Left lung (tissue), 4 donors: ENCODE measurements at regions not wholly inside any gene's neighbourhood (a gene's known extent, or its start where the extent isn't known, plus 50 kb on each side); places are given as distances from the start of the nearest gene placed in this dataset.

ENCODE experiments used
- ATAC-seq: fragments of 200-7000 bp; cut with Tn5 transposase; one replicate; pipeline ENCODE4 v1.9.1; 2020; ENCODE audit warnings: moderate library complexity
- DNase-seq, 4 donors: peaks; one replicate each; pipeline ENCODE4 v3.0.0-alpha.2; 2013 to 2020
- H3K27ac ChIP-seq, 2 donors: fragments of 200-600 bp; sonication (generic) in 1 of 2; one replicate each; pipeline versions ENCODE4 v1.5.0 to v1.8.0; 2020 to 2021
- H3K27me3 ChIP-seq, 2 donors: fragments of 200-600 bp; sonication (generic) in 1 of 2; one replicate each; pipeline versions ENCODE4 v1.5.0 to v1.8.0; 2020 to 2021
- H3K36me3 ChIP-seq, 2 donors: fragments of 200-600 bp; sonication (generic) in 1 of 2; one replicate each; pipeline versions ENCODE4 v1.5.0 to v1.8.0; 2020 to 2021
- H3K4me1 ChIP-seq, 2 donors: fragments of 200-600 bp; one replicate each; pipeline ENCODE4 v1.8.0; 2021
- H3K4me3 ChIP-seq, 2 donors: fragments of 200-600 bp; sonication (generic) in 1 of 2; one replicate each; pipeline versions ENCODE4 v1.5.0 to v1.8.0; 2020 to 2021; ENCODE audit warnings: mild to moderate bottlenecking in 1 of 2
- H3K9me3 ChIP-seq, 2 donors: fragments of 200-600 bp; sonication (generic) in 1 of 2; one replicate each; pipeline versions ENCODE4 v1.5.0 to v1.8.0; 2020 to 2021
- CTCF ChIP-seq, 2 donors: fragments of 200-600 bp; sonication (generic) in 1 of 2; IDR thresholded peaks; one replicate each; pipeline versions ENCODE4 v1.5.0 to v1.8.0; 2021; ENCODE audit warnings: antibody characterized with exemption in 2 of 2
- intact Hi-C, 2 donors: fragments of 100-400 bp; cut with DNase I; formaldehyde crosslinking; loops; one replicate each; pipeline versions ENCODE4 v1.11.2 to v1.14.2; 2022
- donor health status: DM: no; HTN: yes; CAD: no.
- donor health status: DM: no; HTN: no; CAD: no.

GRCh38 chr1:4939266-4939665, 284.9 kb downstream of the AJAP1 start:
- ATAC-seq (no peak), DNase-seq (no peak)
- Histone ChIP-seq H3K9me3 (peaks cover 0 to 8% of the 10 kb centered on the region in 2 donors), H3K27ac (no peak overlapping the region), H3K4me3 (no peak overlapping the region), H3K27me3 (no peaks in the 10 kb centered on the region), H3K36me3 (no peaks in the 10 kb centered on the region), H3K4me1 (no peaks in the 10 kb centered on the region)
- intact Hi-C loops: no loop called here
- no peak for TF ChIP-seq CTCF (IDR thresholded peaks at IDR 0.05)

- no peak for TF ChIP-seq CTCF (IDR thresholded peaks at IDR 0.05)
- intact Hi-C loops: no loop called here
- Histone ChIP-seq H3K4me1 (no peaks in the 10 kb centered on the region), H3K27me3 (no peaks in the 10 kb centered on the region), H3K36me3 (no peaks in the 10 kb centered on the region), H3K4me3 (no peak overlapping the region), H3K9me3 (peaks cover 0 to 8% of the 10 kb centered on the region in 2 donors), H3K27ac (no peak overlapping the region)
- DNase-seq (no peak), ATAC-seq (no peak)
Measured at GRCh38 chr1:4937876-4938534, 283.6 kb downstream of the AJAP1 start.

- TF ChIP-seq CTCF (IDR thresholded peaks at IDR 0.05): no peak
- H3K4me3 ChIP-seq: no peak overlapping the region
- no peaks in the 10 kb centered on the region for H3K27me3 ChIP-seq
- DNase-seq (no peak), ATAC-seq (no peak)
- intact Hi-C loops: no loop called here
- no peak overlapping the region for H3K27ac ChIP-seq
- H3K36me3 ChIP-seq: no peaks in the 10 kb centered on the region
- H3K4me1 ChIP-seq: no peaks in the 10 kb centered on the region
- peaks cover 0 to 8% of the 10 kb centered on the region in 2 donors for H3K9me3 ChIP-seq
Measured at GRCh38 chr1:4935807-4936206, 281.4 kb downstream of the AJAP1 start.

- H3K36me3 ChIP-seq: no peaks in the 10 kb centered on the region
- H3K9me3 ChIP-seq: no peaks in the 10 kb centered on the region
- H3K27me3 ChIP-seq: no peaks in the 10 kb centered on the region
- H3K27ac ChIP-seq: no peak overlapping the region
- H3K4me1 ChIP-seq: no peaks in the 10 kb centered on the region
- ATAC-seq (no peak), DNase-seq (no peak)
- no peak for TF ChIP-seq CTCF (IDR thresholded peaks at IDR 0.05)
- intact Hi-C loops: no loop called here
- H3K4me3 ChIP-seq: no peak overlapping the region
Measured at GRCh38 chr1:4933232-4933631, 278.8 kb downstream of the AJAP1 start.

GRCh38 chr1:4932311-4933030, 278.1 kb downstream of the AJAP1 start:
- no peak for TF ChIP-seq CTCF (IDR thresholded peaks at IDR 0.05)
- Histone ChIP-seq H3K4me3 (no peak overlapping the region), H3K4me1 (no peaks in the 10 kb centered on the region), H3K27me3 (no peaks in the 10 kb centered on the region), H3K36me3 (no peaks in the 10 kb centered on the region), H3K27ac (no peak overlapping the region), H3K9me3 (no peaks in the 10 kb centered on the region)
- ATAC-seq: no peak
- no peak for DNase-seq
- intact Hi-C loops: no loop called here
